Fibroblast of lung (primary cell): ENCODE measurements at regions not wholly inside any gene's neighbourhood (a gene's known extent, or its start where the extent isn't known, plus 50 kb on each side); places are given as distances from the start of the nearest gene placed in this dataset.

Experiments
- CTCF ChIP-seq, 2 donors: IDR thresholded peaks in 1 of 2; conservative IDR thresholded peaks in 1 of 2; 1 replicate in 1 of 2; 2 replicates in 1 of 2; pipeline ENCODE4 v1.5.1; 2011 to 2012; ENCODE audit warnings: low read length in 2 of 2, control low read depth in 1 of 2, inconsistent platforms in 1 of 2, low read depth in 1 of 2, mild to moderate bottlenecking in 1 of 2
- EZH2 ChIP-seq: IDR thresholded peaks from 2 replicates; pipeline ENCODE4 v1.5.1; 2012; ENCODE audit warnings: low read length, control low read depth, mild to moderate bottlenecking; ENCODE audit errors: missing control alignments

DNA sequence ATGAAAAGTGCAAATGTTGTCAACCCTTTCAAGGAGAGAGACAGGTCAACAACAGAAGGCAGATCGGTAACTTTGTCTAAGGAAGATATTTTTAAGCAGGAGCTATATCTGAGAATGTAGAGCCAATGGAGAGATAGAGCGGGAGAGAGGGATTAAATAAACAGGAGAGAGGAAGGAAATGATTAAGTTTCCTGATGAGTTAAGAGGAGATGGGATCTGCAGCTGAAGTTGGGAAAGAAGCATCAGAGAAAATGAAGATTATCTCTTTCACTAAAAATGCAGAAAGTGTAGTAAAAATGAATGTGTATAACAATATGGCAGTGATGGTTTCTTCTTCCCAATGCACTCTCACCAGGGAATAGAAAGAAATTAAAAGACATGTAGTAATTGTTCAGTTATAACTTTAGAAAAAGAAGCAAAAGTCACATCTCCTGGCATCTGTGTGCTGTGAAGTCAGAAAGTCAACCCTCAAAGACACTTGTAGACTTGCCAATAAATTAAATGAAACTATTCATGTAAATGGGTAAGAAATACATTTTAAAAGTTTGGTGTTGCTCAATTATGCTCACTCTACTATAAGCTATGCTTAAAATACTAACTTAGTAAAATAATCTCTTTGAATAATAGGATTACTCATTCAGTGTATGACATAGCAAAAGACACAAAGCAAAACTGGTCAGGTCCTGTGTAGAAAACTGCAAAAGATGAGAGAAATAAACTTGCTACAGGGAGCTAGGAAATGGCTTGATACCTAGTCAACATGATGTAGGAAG, 264.6 kb downstream of the ZIC4 start:
- TF ChIP-seq CTCF (conservative IDR thresholded peaks at IDR 0.05 in 1 of 2, IDR thresholded peaks at IDR 0.05 in 1 of 2; ENCODE audit: low read depth in 1 of 2, low read length in 2 of 2) = no peak
- TF ChIP-seq EZH2 = no peak
